ENCODE measurements at regions not wholly inside any gene's neighbourhood (a gene's known extent, or its start where the extent isn't known, plus 50 kb on each side); places are given as distances from the start of the nearest gene placed in this dataset.

GRCh38 chr5:143557061-143557818 lies 153.8 kb upstream of the NR3C1 start:
- Histone ChIP-seq H3K4me2 (ENCODE audit: control insufficient read depth, extremely low read depth, insufficient read depth, low read depth, low read length) (no peak overlapping the region), H3K27me3 (ENCODE audit: control insufficient read depth, extremely low read depth, insufficient read depth, low read length) (no peaks in the 10 kb centered on the region), H3K9me1 (ENCODE audit: control insufficient read depth, extremely low read depth, insufficient read depth, low read length) (no peaks in the 10 kb centered on the region), H3K9ac (ENCODE audit: control insufficient read depth, extremely low read depth, insufficient read depth, low read length) (no peak overlapping the region), H3K79me2 (ENCODE audit: control insufficient read depth, insufficient read depth, low read length) (no peaks in the 10 kb centered on the region), H3K4me1 (ENCODE audit: control insufficient read depth, extremely low read depth, insufficient read depth, low read length) (peaks cover 16% of the 10 kb centered on the region), H4K20me1 (ENCODE audit: control insufficient read depth, extremely low read depth, insufficient read depth, low read length) (no peaks in the 10 kb centered on the region), H2AFZ (ENCODE audit: control insufficient read depth, low read length) (no peak overlapping the region), H3K27ac (ENCODE audit: control insufficient read depth, insufficient read depth, low read length) (no peak overlapping the region), H3K36me3 (ENCODE audit: control insufficient read depth in 2 of 2, extremely low read depth in 1 of 2, insufficient read depth in 2 of 2, low read length in 2 of 2) (no peaks in the 10 kb centered on the region), H3K4me3 (ENCODE audit: control insufficient read depth in 2 of 3, extremely low read depth in 1 of 3, insufficient read depth in 2 of 3, low read depth in 1 of 3, low read length in 3 of 3) (no peak overlapping the region), H3K9me3 (ENCODE audit: control insufficient read depth, low read depth, low read length) (no peaks in the 10 kb centered on the region)
- dilution Hi-C loops (cut with MboI; ENCODE audit: extremely low pct_ligation_motif_present, low sequenced_read_pairs) = no loop called here
- no peak for DNase-seq (ENCODE audit: low read depth, low spot score)
- FAIRE-seq = no peak
- no peak for TF ChIP-seq EZH2 (IDR thresholded peaks at IDR 0.05; ENCODE audit: low read length)
- TF ChIP-seq, protein P1, sequence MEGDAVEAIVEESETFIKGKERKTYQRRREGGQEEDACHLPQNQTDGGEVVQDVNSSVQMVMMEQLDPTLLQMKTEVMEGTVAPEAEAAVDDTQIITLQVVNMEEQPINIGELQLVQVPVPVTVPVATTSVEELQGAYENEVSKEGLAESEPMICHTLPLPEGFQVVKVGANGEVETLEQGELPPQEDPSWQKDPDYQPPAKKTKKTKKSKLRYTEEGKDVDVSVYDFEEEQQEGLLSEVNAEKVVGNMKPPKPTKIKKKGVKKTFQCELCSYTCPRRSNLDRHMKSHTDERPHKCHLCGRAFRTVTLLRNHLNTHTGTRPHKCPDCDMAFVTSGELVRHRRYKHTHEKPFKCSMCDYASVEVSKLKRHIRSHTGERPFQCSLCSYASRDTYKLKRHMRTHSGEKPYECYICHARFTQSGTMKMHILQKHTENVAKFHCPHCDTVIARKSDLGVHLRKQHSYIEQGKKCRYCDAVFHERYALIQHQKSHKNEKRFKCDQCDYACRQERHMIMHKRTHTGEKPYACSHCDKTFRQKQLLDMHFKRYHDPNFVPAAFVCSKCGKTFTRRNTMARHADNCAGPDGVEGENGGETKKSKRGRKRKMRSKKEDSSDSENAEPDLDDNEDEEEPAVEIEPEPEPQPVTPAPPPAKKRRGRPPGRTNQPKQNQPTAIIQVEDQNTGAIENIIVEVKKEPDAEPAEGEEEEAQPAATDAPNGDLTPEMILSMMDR (optimal IDR thresholded peaks at IDR 0.05 in 1 of 3, IDR thresholded peaks at IDR 0.05 in 1 of 3, conservative IDR thresholded peaks at IDR 0.05 in 1 of 3; ENCODE audit: extremely low read depth in 1 of 3, insufficient read depth in 2 of 3, low read length in 3 of 3) = no peak

DNA sequence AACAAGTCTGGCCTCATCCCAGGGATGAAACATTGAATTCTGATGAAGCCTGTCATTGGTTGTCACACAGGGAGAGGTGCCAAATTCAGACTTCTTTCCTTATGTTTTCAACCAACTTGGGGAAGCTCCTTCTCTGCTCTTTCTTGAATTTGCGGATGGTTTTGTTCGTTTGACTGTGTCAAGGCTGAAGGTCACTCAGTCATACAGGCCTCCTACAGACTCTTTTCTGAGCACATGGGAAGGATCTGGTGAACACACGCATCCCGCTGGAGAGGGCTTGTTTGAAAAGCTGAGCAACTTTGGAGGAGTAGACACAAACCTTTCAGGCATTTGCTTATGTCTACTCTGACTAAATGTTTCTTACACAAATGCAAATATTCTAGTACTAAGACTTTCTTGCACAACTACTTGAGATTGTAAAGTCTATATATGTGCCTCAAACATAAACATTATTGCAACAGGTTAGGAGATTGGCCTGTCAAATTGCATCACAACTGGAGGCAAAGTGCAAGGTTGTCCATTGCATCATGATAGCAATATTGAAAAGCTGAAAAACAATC lies 151.5 kb upstream of the NR3C1 start:
- no peak for FAIRE-seq
- Histone ChIP-seq H3K4me1 (ENCODE audit: control insufficient read depth, extremely low read depth, insufficient read depth, low read length) (peaks cover 16% of the 10 kb centered on the region), H3K9me1 (ENCODE audit: control insufficient read depth, extremely low read depth, insufficient read depth, low read length) (no peaks in the 10 kb centered on the region), H3K27me3 (ENCODE audit: control insufficient read depth, extremely low read depth, insufficient read depth, low read length) (no peaks in the 10 kb centered on the region), H3K9ac (ENCODE audit: control insufficient read depth, extremely low read depth, insufficient read depth, low read length) (no peak overlapping the region), H3K79me2 (ENCODE audit: control insufficient read depth, insufficient read depth, low read length) (no peaks in the 10 kb centered on the region), H3K4me3 (ENCODE audit: control insufficient read depth in 2 of 3, extremely low read depth in 1 of 3, insufficient read depth in 2 of 3, low read depth in 1 of 3, low read length in 3 of 3) (no peak overlapping the region), H2AFZ (ENCODE audit: control insufficient read depth, low read length) (peak overlapping the region; percentile 44), H3K36me3 (ENCODE audit: control insufficient read depth in 2 of 2, extremely low read depth in 1 of 2, insufficient read depth in 2 of 2, low read length in 2 of 2) (no peaks in the 10 kb centered on the region), H4K20me1 (ENCODE audit: control insufficient read depth, extremely low read depth, insufficient read depth, low read length) (no peaks in the 10 kb centered on the region), H3K4me2 (ENCODE audit: control insufficient read depth, extremely low read depth, insufficient read depth, low read depth, low read length) (peak overlapping the region; percentile 18), H3K27ac (ENCODE audit: control insufficient read depth, insufficient read depth, low read length) (peak overlapping the region; percentile 39), H3K9me3 (ENCODE audit: control insufficient read depth, low read depth, low read length) (no peaks in the 10 kb centered on the region)
- DNase-seq (ENCODE audit: low read depth, low spot score) = no peak
- dilution Hi-C loops (cut with MboI; ENCODE audit: extremely low pct_ligation_motif_present, low sequenced_read_pairs) = no loop called here
- TF ChIP-seq, protein P1 (optimal IDR thresholded peaks at IDR 0.05 in 1 of 3, IDR thresholded peaks at IDR 0.05 in 1 of 3, conservative IDR thresholded peaks at IDR 0.05 in 1 of 3; ENCODE audit: extremely low read depth in 1 of 3, insufficient read depth in 2 of 3, low read length in 3 of 3) = no peak
- no peak for TF ChIP-seq EZH2 (IDR thresholded peaks at IDR 0.05; ENCODE audit: low read length)
